ENCODE measurements at regions not wholly inside any gene's neighbourhood (a gene's known extent, or its start where the extent isn't known, plus 50 kb on each side); places are given as distances from the start of the nearest gene placed in this dataset.

- no peak for DNase-seq
Observed at GRCh38 chr2:104049438-104049837, 804.5 kb upstream of the POU3F3 start.

- DNase-seq: no peak
Observed at GRCh38 chr2:104049981-104050380, 803.9 kb upstream of the POU3F3 start.

GRCh38 chr2:104050656-104051242, 803.2 kb upstream of the POU3F3 start:
- DNase-seq: no peak

- no peak for DNase-seq
Observed at GRCh38 chr2:104051766-104052165, 802.1 kb upstream of the POU3F3 start.

DNA sequence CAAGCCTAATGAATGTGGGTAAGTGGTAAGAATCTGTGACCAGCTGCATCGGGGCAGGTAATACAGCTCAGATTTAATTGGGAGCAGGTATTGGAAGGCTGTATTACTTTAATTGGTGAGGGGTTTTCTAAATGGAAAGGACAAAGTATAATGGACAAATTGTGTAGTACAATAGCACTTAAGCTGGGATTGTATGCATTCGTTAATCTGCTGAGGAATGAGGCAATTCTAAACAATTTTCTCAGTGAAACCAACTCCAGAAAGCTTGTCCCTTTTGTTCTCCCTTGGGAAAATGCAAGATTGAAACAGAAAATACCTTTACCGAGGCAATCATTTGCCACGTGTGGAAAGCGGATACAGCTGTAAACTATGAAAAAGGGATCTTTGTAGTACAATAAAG, 801.6 kb upstream of the POU3F3 start:
- DNase-seq: no peak

DNA sequence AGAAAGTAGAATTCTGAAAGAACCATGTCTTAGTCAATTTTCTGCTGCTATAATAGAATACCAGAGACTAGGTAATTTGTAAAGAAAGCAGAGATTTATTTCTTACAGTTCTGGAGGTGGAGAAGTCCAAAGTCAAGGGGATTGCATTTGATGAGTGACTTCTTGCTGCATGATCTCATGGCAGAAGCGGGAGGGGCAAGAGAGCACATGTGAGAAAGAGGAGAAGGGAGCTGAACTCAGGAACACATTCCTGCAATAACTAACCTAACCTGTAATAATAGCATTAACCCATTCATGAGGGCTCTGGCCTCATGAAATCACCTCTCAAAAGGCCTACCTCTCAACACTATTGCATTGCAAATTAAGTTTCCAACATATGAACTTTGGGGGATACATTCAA, 797.5 kb upstream of the POU3F3 start:
- no peak for DNase-seq

GRCh38 chr2:104068665-104069064, 785.2 kb upstream of the POU3F3 start:
- DNase-seq: no peak

DNA sequence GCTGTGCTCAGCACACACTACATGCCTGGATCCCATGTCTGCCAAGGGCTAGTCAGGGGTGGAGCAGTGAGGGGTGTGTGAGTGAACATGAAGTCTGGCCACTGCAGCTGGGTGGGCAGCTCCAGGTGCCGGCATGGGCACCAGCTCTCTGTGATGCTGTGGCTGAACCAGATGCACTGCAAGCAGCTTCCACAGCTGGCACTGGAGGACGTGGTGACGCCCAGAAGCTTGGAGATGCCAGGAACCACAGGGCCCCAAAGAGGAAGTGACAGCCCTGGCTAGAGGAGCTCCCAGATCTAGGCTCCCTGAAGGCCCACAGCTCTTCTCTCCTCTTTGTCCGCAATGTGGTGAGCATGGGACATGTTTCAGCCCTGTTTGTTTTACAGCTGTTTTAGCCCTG, 776.3 kb upstream of the POU3F3 start:
- no peak for DNase-seq

DNA sequence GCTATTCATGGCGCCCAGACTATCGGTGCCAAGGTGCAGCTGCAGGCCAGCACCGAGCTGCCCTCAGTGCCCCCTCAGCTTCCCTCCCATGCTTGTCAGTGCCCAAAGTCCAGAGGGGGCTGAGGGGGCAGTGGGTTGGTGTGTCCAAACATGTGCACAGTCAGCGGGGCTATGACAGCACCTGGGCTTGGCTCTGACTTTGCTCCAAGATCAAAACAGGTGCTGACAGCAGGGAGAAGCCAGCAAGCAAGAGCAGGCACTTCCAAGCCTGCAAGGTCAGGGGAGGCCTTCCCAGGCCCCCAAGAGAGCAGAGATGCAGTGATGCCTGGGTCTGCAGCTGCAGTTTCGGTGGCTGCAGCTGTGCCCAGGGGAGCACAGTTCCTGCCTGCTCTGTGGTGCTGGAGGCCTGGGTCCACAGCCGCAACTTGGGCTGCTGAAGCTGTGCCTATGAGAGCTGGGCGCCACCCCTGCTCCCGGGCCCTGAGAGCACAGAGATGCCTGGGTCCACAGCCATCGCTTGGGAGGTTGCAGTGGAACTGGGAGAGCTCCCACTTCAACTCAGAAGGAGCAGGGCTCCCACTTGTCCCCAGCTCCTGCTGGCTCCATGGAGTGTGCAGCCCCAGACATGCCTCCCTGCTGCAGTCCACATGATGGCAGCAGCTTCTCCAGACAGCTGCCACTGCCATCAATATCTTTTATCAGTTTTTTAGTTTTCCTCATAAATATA, 775.3 kb upstream of the POU3F3 start:
- DNase-seq: no peak

GRCh38 chr2:104088745-104089144, 765.2 kb upstream of the POU3F3 start:
- DNase-seq: no peak

DNA sequence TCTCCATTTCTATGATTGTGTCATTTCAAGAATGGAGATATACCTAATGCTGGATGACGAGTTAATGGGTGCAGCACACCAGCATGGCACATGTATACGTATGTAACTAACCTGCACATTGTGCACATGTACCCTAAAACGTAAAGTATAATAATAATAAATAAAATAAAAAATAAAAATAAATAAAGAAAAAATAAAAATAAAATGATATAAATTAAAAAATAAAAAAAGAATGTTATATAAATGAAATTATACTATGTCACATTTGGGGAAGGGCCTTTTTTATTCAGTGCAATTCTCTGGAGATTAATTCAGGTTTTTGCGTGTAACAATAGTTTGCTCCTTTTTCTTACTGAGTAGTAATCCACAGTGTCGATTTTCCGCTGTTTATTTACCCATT, 763.5 kb upstream of the POU3F3 start:
- no peak for DNase-seq

- no peak for DNase-seq
Observed at GRCh38 chr2:104091894-104092293, 762.0 kb upstream of the POU3F3 start.

- DNase-seq: no peak
Observed at GRCh38 chr2:104092886-104093285, 761.0 kb upstream of the POU3F3 start.

- no peak for DNase-seq
Observed at GRCh38 chr2:104102615-104103014, 751.3 kb upstream of the POU3F3 start.

GRCh38 chr2:104109356-104109755, 744.6 kb upstream of the POU3F3 start:
- no peak for DNase-seq

DNA sequence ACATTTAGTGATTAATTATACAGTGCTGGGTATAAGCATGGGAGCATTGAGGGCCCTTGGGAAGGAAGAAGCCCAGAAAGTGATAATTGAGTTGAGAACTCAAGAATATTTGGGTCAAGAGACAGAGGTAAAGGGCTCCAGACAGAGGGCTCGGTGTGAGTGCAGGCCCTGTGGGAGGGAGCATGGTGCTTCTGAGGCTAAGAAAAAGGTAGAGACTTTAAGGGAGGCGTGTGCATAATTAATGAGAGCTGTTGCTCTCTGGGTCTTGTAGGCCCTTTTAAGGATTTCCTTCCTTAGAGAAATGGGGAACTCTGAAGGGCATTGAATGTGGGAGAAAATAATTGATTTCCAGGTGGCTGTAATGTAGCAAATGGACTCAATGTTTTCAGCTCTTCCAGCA, 735.0 kb upstream of the POU3F3 start:
- no peak for DNase-seq

- DNase-seq: no peak
Observed at GRCh38 chr2:104120171-104120570, 733.7 kb upstream of the POU3F3 start.

DNA sequence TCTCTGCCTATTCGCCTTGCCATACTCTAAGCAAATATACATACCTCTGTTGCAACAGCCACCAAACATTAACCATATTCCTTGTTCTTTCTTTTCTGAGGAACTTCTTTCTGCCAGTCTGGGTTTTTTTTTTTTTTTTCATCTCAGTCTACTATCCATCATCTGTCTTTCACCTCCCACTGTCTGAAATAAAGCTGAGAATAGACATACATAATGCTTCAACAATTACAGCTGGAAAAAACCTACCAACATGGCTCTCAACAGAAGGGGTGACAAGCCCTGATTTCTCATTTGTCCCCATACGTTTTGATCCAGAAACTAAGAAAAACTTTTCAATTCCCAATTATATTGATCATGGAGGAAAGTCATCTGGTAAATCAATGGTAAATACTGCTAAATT, 728.8 kb upstream of the POU3F3 start:
- no peak for DNase-seq

GRCh38 chr2:104127049-104127770, 726.7 kb upstream of the POU3F3 start:
- no peak for DNase-seq

DNA sequence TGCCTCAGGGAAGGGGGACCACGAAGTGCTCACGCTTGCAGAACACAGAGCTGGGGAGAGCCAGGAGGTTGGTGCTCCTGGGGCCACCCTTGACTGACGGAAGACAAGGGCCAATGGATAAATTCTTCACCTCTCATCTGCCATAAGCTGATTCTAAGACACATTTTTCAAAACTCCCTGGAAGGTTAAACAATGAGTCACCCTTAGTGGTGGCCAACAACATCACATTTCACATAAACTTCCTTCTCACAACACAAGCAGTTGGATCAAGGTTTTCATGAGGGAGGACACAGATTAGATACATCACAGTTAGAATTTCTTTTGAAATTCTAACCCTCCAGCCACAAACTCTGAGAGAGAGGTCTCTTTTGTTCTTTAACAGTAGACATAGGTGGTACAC, 713.6 kb upstream of the POU3F3 start:
- no peak for DNase-seq

DNA sequence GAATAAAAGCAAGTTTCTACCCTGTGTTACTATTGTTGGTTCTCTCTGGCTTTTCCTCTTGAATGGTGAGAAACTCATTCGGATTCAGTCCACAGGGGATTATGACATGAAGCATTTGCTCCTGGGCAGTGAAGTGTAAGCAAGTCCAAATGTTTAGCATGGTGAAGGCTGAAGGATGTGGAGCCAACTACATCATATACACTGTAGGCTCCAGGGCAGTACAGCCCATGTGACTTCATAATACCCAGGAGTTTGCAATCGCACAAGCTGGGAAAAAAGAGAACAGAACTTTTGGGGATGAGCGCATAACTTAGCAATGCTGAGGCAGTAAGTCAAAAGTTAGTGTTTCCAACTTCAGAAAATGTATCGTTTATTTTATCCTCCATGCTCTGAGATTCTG, 695.7 kb upstream of the POU3F3 start:
- no peak for DNase-seq

- no peak for DNase-seq
Observed at GRCh38 chr2:104163611-104164130, 690.2 kb upstream of the POU3F3 start.

- DNase-seq: no peak
Observed at GRCh38 chr2:104164721-104165252, 689.1 kb upstream of the POU3F3 start.

- no peak for DNase-seq
Observed at GRCh38 chr2:104177179-104177578, 676.7 kb upstream of the POU3F3 start.
